MM.1S (cell line): ENCODE measurements at regions not wholly inside any gene's neighbourhood (a gene's known extent, or its start where the extent isn't known, plus 50 kb on each side); places are given as distances from the start of the nearest gene placed in this dataset.

Source experiments
- DNase-seq: peaks from one replicate; pipeline ENCODE4 v3.0.0-alpha.2; 2015
- H2AFZ ChIP-seq: fragments of 300-600 bp; sonication (generic); 2 replicates; pipeline ENCODE4 v1.6.0; 2016; ENCODE audit warnings: antibody characterized with exemption, low read length
- H3F3A ChIP-seq: fragments of 300-600 bp; sonication (generic); 2 replicates; pipeline ENCODE4 v1.6.1; 2016; ENCODE audit warnings: mild to moderate bottlenecking, antibody characterized with exemption, low read length, moderate library complexity, mixed read lengths; ENCODE audit not compliant: insufficient read depth
- H3K27ac ChIP-seq: fragments of 300-600 bp; sonication (generic); 2 replicates; pipeline ENCODE4 v1.5.1; 2016; ENCODE audit warnings: mild to moderate bottlenecking, low read length
- H3K27me3 ChIP-seq: fragments of 300-600 bp; sonication (generic); replicated peaks from 2 replicates; pipeline ENCODE4 v1.6.0; 2016; ENCODE audit warnings: low read length; ENCODE audit not compliant: insufficient read depth
- H3K36me3 ChIP-seq: fragments of 300-600 bp; sonication (generic); replicated peaks from 2 replicates; pipeline ENCODE4 v1.6.1; 2016; ENCODE audit warnings: mild to moderate bottlenecking, low read length, mixed read lengths; ENCODE audit not compliant: insufficient read depth
- H3K4me1 ChIP-seq: fragments of 300-600 bp; sonication (generic); 2 replicates; pipeline ENCODE4 v1.6.1; 2016; ENCODE audit warnings: low read length, mixed read lengths
- H3K4me2 ChIP-seq: fragments of 300-600 bp; sonication (generic); 2 replicates; pipeline ENCODE4 v1.6.0; 2016; ENCODE audit warnings: low read depth, low read length
- H3K4me3 ChIP-seq: fragments of 300-600 bp; sonication (generic); 2 replicates; pipeline ENCODE4 v1.5.1; 2016; ENCODE audit warnings: low read length, mixed read lengths
- H3K79me2 ChIP-seq: fragments of 300-600 bp; sonication (generic); 2 replicates; pipeline ENCODE4 v1.6.1; 2016; ENCODE audit warnings: mixed run types, low read length, mixed read lengths
- H3K9ac ChIP-seq: fragments of 300-600 bp; sonication (generic); 2 replicates; pipeline ENCODE4 v1.6.1; 2016; ENCODE audit warnings: low read length, mixed read lengths
- H3K9me2 ChIP-seq: fragments of 300-600 bp; sonication (generic); replicated peaks from 2 replicates; pipeline ENCODE4 v1.6.1; 2016; ENCODE audit warnings: mild to moderate bottlenecking, low read length, mixed read lengths; ENCODE audit not compliant: insufficient read depth
- H3K9me3 ChIP-seq: fragments of 300-600 bp; sonication (generic); replicated peaks from 2 replicates; pipeline ENCODE4 v1.6.1; 2016; ENCODE audit warnings: mild to moderate bottlenecking, low read length, mixed read lengths; ENCODE audit not compliant: insufficient read depth
- H4K20me1 ChIP-seq: fragments of 300-600 bp; sonication (generic); 2 replicates; pipeline ENCODE4 v1.6.1; 2016; ENCODE audit warnings: mild to moderate bottlenecking, low read length, moderate library complexity, mixed read lengths; ENCODE audit not compliant: insufficient read depth
- EZH2 ChIP-seq: fragments of 300-600 bp; sonication (generic); optimal IDR thresholded peaks from 2 replicates; pipeline ENCODE3; 2017; ENCODE audit warnings: low read depth, mild to moderate bottlenecking, antibody characterized with exemption, low read length, mixed read lengths
- EZH2phosphoT487 ChIP-seq: fragments of 300-600 bp; sonication (generic); IDR thresholded peaks from 2 replicates; pipeline ENCODE4 v1.6.1; 2018; ENCODE audit warnings: antibody characterized with exemption, low read length
- TF ChIP-seq, protein P1 (sequence below): fragments of 300-600 bp; sonication (generic); IDR thresholded peaks from 2 replicates; pipeline ENCODE4 v1.5.1; 2016; ENCODE audit warnings: antibody characterized with exemption, low read length, mixed read lengths

GRCh38 chr10:110398419-110399105, 93.8 kb upstream of the SMNDC1 start:
- DNase-seq, result no peak
- Histone ChIP-seq H3K9ac (no peak overlapping the region), H3K27ac (no peak overlapping the region)

GRCh38 chr10:110399106-110399964, 94.6 kb upstream of the SMNDC1 start:
- H3K9me3 ChIP-seq, result no peaks in the 10 kb centered on the region
- H3K9ac ChIP-seq, result no peak overlapping the region
- no peak for DNase-seq
- H3K36me3 ChIP-seq, result no peaks in the 10 kb centered on the region
- H3K4me2 ChIP-seq, result no peak overlapping the region
- no peak overlapping the region for H3K27ac ChIP-seq
- no peaks in the 10 kb centered on the region for H3K79me2 ChIP-seq
- no peaks in the 10 kb centered on the region for H3K9me2 ChIP-seq
- H3K4me1 ChIP-seq, result peaks cover 31% of the 10 kb centered on the region
- no peak overlapping the region for H3K4me3 ChIP-seq
- H2AFZ ChIP-seq, result no peak overlapping the region
- H3K27me3 ChIP-seq, result no peaks in the 10 kb centered on the region
- H4K20me1 ChIP-seq, result no peaks in the 10 kb centered on the region
- TF ChIP-seq EZH2phosphoT487 (no peak), EZH2 (no peak)
- TF ChIP-seq, protein P1, sequence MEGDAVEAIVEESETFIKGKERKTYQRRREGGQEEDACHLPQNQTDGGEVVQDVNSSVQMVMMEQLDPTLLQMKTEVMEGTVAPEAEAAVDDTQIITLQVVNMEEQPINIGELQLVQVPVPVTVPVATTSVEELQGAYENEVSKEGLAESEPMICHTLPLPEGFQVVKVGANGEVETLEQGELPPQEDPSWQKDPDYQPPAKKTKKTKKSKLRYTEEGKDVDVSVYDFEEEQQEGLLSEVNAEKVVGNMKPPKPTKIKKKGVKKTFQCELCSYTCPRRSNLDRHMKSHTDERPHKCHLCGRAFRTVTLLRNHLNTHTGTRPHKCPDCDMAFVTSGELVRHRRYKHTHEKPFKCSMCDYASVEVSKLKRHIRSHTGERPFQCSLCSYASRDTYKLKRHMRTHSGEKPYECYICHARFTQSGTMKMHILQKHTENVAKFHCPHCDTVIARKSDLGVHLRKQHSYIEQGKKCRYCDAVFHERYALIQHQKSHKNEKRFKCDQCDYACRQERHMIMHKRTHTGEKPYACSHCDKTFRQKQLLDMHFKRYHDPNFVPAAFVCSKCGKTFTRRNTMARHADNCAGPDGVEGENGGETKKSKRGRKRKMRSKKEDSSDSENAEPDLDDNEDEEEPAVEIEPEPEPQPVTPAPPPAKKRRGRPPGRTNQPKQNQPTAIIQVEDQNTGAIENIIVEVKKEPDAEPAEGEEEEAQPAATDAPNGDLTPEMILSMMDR, result no peak
- H3F3A ChIP-seq, result peaks cover 19% of the 10 kb centered on the region

More at GRCh38 chr10:110398419-110399105, 93.8 kb upstream of the SMNDC1 start:
- Histone ChIP-seq H3K4me3 (no peak overlapping the region), H3K9me3 (no peaks in the 10 kb centered on the region), H3K4me1 (peaks cover 37% of the 10 kb centered on the region), H3F3A (peaks cover 19% of the 10 kb centered on the region), H2AFZ (no peak overlapping the region), H3K79me2 (no peaks in the 10 kb centered on the region), H4K20me1 (no peaks in the 10 kb centered on the region), H3K36me3 (no peaks in the 10 kb centered on the region), H3K27me3 (no peaks in the 10 kb centered on the region), H3K4me2 (no peak overlapping the region), H3K9me2 (no peaks in the 10 kb centered on the region)
- no peak for TF ChIP-seq EZH2

DNA sequence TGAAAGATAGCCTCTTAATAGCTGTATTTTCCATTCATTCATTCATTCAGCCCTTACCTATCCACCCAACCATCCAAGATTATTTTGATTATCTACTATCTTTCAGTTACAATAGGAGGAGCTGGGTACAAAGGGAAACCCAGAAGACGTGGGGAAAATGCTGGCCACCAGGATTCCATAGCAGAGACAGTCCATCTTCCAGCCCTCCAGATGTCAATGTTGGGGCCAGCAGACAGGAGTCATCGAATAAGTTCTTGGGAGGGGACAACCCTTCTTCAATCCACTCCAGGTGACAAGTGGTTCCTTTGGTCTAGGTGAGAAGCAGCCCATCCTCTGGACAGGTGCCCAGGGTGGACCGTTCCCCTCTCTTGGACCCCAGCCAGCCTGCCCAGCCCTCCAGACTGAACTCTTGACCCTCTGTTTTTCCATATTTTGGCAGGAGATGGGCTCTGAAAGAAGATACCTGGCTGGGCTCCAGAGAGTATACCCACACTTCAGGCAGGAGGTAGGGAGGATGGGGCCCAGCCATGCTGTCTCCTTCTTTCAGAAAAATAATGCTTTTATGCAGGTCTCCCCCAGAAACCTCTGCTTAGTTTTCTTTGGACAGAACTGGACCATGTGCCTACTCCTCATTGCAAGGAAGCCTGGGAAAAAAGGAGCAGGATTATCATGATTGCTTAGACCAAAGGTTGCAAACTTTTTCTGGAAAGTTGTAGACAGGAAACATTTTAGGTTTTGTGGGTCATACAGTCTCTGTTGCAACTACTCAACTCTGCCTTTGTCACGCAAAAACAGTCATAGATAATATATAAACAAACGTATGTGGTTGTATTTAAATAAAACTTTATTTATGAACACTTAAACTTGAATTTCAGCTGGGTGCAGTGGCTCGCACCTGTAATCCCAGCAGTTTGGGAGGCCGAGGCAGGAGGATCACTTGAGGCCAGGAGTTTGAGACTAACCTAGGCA, 95.5 kb upstream of the SMNDC1 start:
- no peak overlapping the region for H3K9ac ChIP-seq
- peaks cover 17% of the 10 kb centered on the region for H3F3A ChIP-seq
- TF ChIP-seq EZH2, result no peak
- TF ChIP-seq EZH2phosphoT487, result no peak
- TF ChIP-seq, protein P1, result no peak
- H3K27ac ChIP-seq, result no peak overlapping the region
- H4K20me1 ChIP-seq, result no peaks in the 10 kb centered on the region
- H3K4me3 ChIP-seq, result no peak overlapping the region
- H3K4me2 ChIP-seq, result no peak overlapping the region
- H3K79me2 ChIP-seq, result no peaks in the 10 kb centered on the region
- no peaks in the 10 kb centered on the region for H3K27me3 ChIP-seq
- H3K4me1 ChIP-seq, result peaks cover 22% of the 10 kb centered on the region
- no peaks in the 10 kb centered on the region for H3K36me3 ChIP-seq
- H3K9me3 ChIP-seq, result no peaks in the 10 kb centered on the region
- no peak for DNase-seq
- H2AFZ ChIP-seq, result no peak overlapping the region
- H3K9me2 ChIP-seq, result no peaks in the 10 kb centered on the region
